ENCODE measurements at regions not wholly inside any gene's neighbourhood (a gene's known extent, or its start where the extent isn't known, plus 50 kb on each side); places are given as distances from the start of the nearest gene placed in this dataset.

- Histone ChIP-seq H2BK20ac (ENCODE audit: low read depth, low read length) (no peak overlapping the region), H3K36me3 (ENCODE audit: control insufficient read depth, insufficient read depth, low read length) (no peaks in the 10 kb centered on the region), H3K27ac (ENCODE audit: insufficient read depth, low read length) (no peak overlapping the region), H3K18ac (ENCODE audit: low read depth, low read length) (no peak overlapping the region), H4K20me1 (ENCODE audit: insufficient read depth, low read length) (no peaks in the 10 kb centered on the region), H2AK5ac (ENCODE audit: low read depth, low read length) (peak overlapping the region; percentile 20), H2BK5ac (ENCODE audit: low read depth, low read length, poor library complexity, severe bottlenecking) (no peak overlapping the region), H3K9me3 (ENCODE audit: control insufficient read depth, insufficient read depth, low read length) (peaks cover 8% of the 10 kb centered on the region), H2AK9ac (replicated peaks; ENCODE audit: low read depth, low read length, poor library complexity) (peak overlapping the region; percentile 19), H3K56ac (ENCODE audit: extremely low read depth, insufficient read depth, low read length) (no peak overlapping the region), H3K79me1 (ENCODE audit: low read depth in 1 of 2, low read length in 2 of 2) (no peaks in the 10 kb centered on the region), H3K27me3 (ENCODE audit: control insufficient read depth, insufficient read depth, low read length) (peaks cover 10% of the 10 kb centered on the region; the same call in 1 of the 2 replicates), H3K4me1 (ENCODE audit: control insufficient read depth, insufficient read depth, low read length) (peaks cover 11% of the 10 kb centered on the region; the same call in 1 of the 2 replicates), H3K4ac (ENCODE audit: low read depth, low read length) (no peak overlapping the region), H3K23ac (ENCODE audit: low read depth, low read length) (no peak overlapping the region), H4K8ac (ENCODE audit: low read depth in 2 of 2, low read length in 2 of 2) (no peak overlapping the region), H4K91ac (ENCODE audit: insufficient read depth, low read depth, low read length) (no peak overlapping the region), H3K9me1 (ENCODE audit: insufficient read depth, low read length) (no peaks in the 10 kb centered on the region), H2AFZ (replicated peaks; ENCODE audit: low read length, poor library complexity) (peak overlapping the region; percentile 62), H3K14ac (replicated peaks; ENCODE audit: low read depth, low read length) (no peak overlapping the region), H4K5ac (ENCODE audit: low read depth, low read length) (no peak overlapping the region), H3K9ac (ENCODE audit: low read depth, low read length) (peak overlapping the region; percentile 48; the same call in 1 of the 2 replicates), H3K4me3 (ENCODE audit: insufficient read depth, low read depth, low read length) (no peak overlapping the region), H3K4me2 (ENCODE audit: low read depth, low read length) (no peak overlapping the region), H2BK120ac (ENCODE audit: low read depth, low read length) (no peak overlapping the region), H2BK15ac (ENCODE audit: low read depth, low read length) (no peak overlapping the region)
- DNase-seq (no peak), ATAC-seq (ENCODE audit: low read depth) (no peak)
- dilution Hi-C loops (cut with HindIII; ENCODE audit: low sequenced_read_pairs, unreplicated experiment) = no loop called here
- ChIA-PET POLR2A (ENCODE audit: unreplicated experiment) (no interaction called here), CTCF (no interaction called here)
- in situ Hi-C loops (cut with MboI; ENCODE audit: low sequenced_read_pairs) = no loop called here
- no TSS peak for BruUV-seq (replicated peaks)
- 54% methylated on average over 13 of the region's 30 CpGs; no CpG with 5 or more reads in 1 of the 2 experiments for WGBS, 2 experiments (ENCODE audit: extremely low coverage in 2 of 2, insufficient read length in 1 of 2)
- intact Hi-C loops (cut with micrococcal nuclease) = no loop called here
- TF ChIP-seq CHD1 (IDR thresholded peaks at IDR 0.05; ENCODE audit: low read depth, low read length) (no peak), POLR2A (IDR thresholded peaks at IDR 0.05; ENCODE audit: low read depth, low read length) (no peak), MXI1 (IDR thresholded peaks at IDR 0.05; ENCODE audit: borderline replicate concordance, low read depth, low read length) (no peak), USF2 (IDR thresholded peaks at IDR 0.05; ENCODE audit: low read depth, low read length) (no peak), BHLHE40 (IDR thresholded peaks at IDR 0.05; ENCODE audit: low read depth, low read length) (no peak), RAD21 (IDR thresholded peaks at IDR 0.05; ENCODE audit: low read length) (no peak), SMC3 (IDR thresholded peaks at IDR 0.05; ENCODE audit: low read depth, low read length) (no peak), CTCF (conservative IDR thresholded peaks at IDR 0.05; ENCODE audit: low read depth, low read length) (no peak), NFE2L2 (IDR thresholded peaks at IDR 0.05; ENCODE audit: low read depth, low read length) (no peak), RCOR1 (IDR thresholded peaks at IDR 0.05; ENCODE audit: insufficient replicate concordance, low read length) (no peak), FOS (IDR thresholded peaks at IDR 0.05; ENCODE audit: low read depth, low read length) (no peak), MAZ (IDR thresholded peaks at IDR 0.05; ENCODE audit: borderline replicate concordance, low read depth, low read length) (no peak), ELK1 (IDR thresholded peaks at IDR 0.05; ENCODE audit: borderline replicate concordance, low read depth, low read length) (no peak)
Observed at GRCh38 chr9:129435988-129436717, 184.7 kb downstream of the C9orf50 start.
